ENCODE measurements at regions not wholly inside any gene's neighbourhood (a gene's known extent, or its start where the extent isn't known, plus 50 kb on each side); places are given as distances from the start of the nearest gene placed in this dataset.

- intact Hi-C loops (cut with micrococcal nuclease), result no loop called here
- no peaks in the 10 kb centered on the region for H3K36me3 ChIP-seq (ENCODE audit: control insufficient read depth, insufficient read depth, low read length)
- DNase-seq, result no peak
- no peaks in the 10 kb centered on the region for H3K9me3 ChIP-seq (ENCODE audit: control insufficient read depth, insufficient read depth, low read length)
- Mint-ChIP-seq H3K36me3 (no peaks in the 10 kb centered on the region), H3K9me3 (peaks cover 6 to 13% of the 10 kb centered on the region in 2 donors), H3K4me3 (no peak overlapping the region), H3K27me3 (ENCODE audit: low read depth in 2 of 2) (no peaks in the 10 kb centered on the region), H3K4me1 (no peaks in the 10 kb centered on the region), H3K27ac (no peak overlapping the region)
- H3K27ac ChIP-seq (ENCODE audit: low read length), result no peak overlapping the region
- WGBS (ENCODE audit: insufficient coverage), result 74% methylated on average over 5 of the region's 6 CpGs
- TF ChIP-seq CTCF (IDR thresholded peaks at IDR 0.05), result no peak
- no peaks in the 10 kb centered on the region for H3K4me1 ChIP-seq (ENCODE audit: control insufficient read depth, insufficient read depth, low read length)
- no peak overlapping the region for H3K4me3 ChIP-seq (ENCODE audit: low read length)
- no peaks in the 10 kb centered on the region for H3K27me3 ChIP-seq (ENCODE audit: control insufficient read depth, insufficient read depth, low read length)
- ATAC-seq, result no peak
Measured at GRCh38 chr13:107275945-107276614, 708.1 kb upstream of the ARGLU1 start.

GRCh38 chr13:107275312-107275711 is 707.4 kb upstream of the ARGLU1 start:
- Mint-ChIP-seq H3K4me1 (no peaks in the 10 kb centered on the region), H3K36me3 (no peaks in the 10 kb centered on the region), H3K9me3 (peaks cover 7 to 14% of the 10 kb centered on the region in 2 donors), H3K27me3 (ENCODE audit: low read depth in 2 of 2) (no peaks in the 10 kb centered on the region), H3K27ac (no peak overlapping the region), H3K4me3 (no peak overlapping the region)
- 90% methylated on average over 3 of the region's 4 CpGs for WGBS (ENCODE audit: insufficient coverage)
- no peaks in the 10 kb centered on the region for H3K4me1 ChIP-seq (ENCODE audit: control insufficient read depth, insufficient read depth, low read length)
- intact Hi-C loops (cut with micrococcal nuclease), result no loop called here
- H3K9me3 ChIP-seq (ENCODE audit: control insufficient read depth, insufficient read depth, low read length), result no peaks in the 10 kb centered on the region
- H3K4me3 ChIP-seq (ENCODE audit: low read length), result no peak overlapping the region
- DNase-seq, result no peak
- H3K27me3 ChIP-seq (ENCODE audit: control insufficient read depth, insufficient read depth, low read length), result no peaks in the 10 kb centered on the region
- no peak for ATAC-seq
- H3K27ac ChIP-seq (ENCODE audit: low read length), result no peak overlapping the region
- no peak for TF ChIP-seq CTCF (IDR thresholded peaks at IDR 0.05)
- H3K36me3 ChIP-seq (ENCODE audit: control insufficient read depth, insufficient read depth, low read length), result no peaks in the 10 kb centered on the region

GRCh38 chr13:107271227-107271626 is 703.3 kb upstream of the ARGLU1 start:
- Mint-ChIP-seq H3K27ac (no peak overlapping the region), H3K4me3 (no peak overlapping the region), H3K27me3 (ENCODE audit: low read depth in 2 of 2) (no peaks in the 10 kb centered on the region), H3K4me1 (no peaks in the 10 kb centered on the region), H3K36me3 (no peaks in the 10 kb centered on the region), H3K9me3 (peaks cover 7 to 17% of the 10 kb centered on the region in 2 donors)
- ATAC-seq (no peak), DNase-seq (no peak)
- no peaks in the 10 kb centered on the region for H3K4me1 ChIP-seq (ENCODE audit: control insufficient read depth, insufficient read depth, low read length)
- intact Hi-C loops (cut with micrococcal nuclease), result no loop called here
- no peak for TF ChIP-seq CTCF (IDR thresholded peaks at IDR 0.05)
- H3K36me3 ChIP-seq (ENCODE audit: control insufficient read depth, insufficient read depth, low read length), result no peaks in the 10 kb centered on the region
- no peaks in the 10 kb centered on the region for H3K9me3 ChIP-seq (ENCODE audit: control insufficient read depth, insufficient read depth, low read length)
- no peaks in the 10 kb centered on the region for H3K27me3 ChIP-seq (ENCODE audit: control insufficient read depth, insufficient read depth, low read length)
- WGBS (ENCODE audit: insufficient coverage), result 83% methylated on average over 2 of the region's 2 CpGs
- no peak overlapping the region for H3K4me3 ChIP-seq (ENCODE audit: low read length)
- no peak overlapping the region for H3K27ac ChIP-seq (ENCODE audit: low read length)

GRCh38 chr13:107266657-107267056 is 698.7 kb upstream of the ARGLU1 start:
- TF ChIP-seq CTCF (IDR thresholded peaks at IDR 0.05), result no peak
- no peaks in the 10 kb centered on the region for H3K36me3 ChIP-seq (ENCODE audit: control insufficient read depth, insufficient read depth, low read length)
- Mint-ChIP-seq H3K36me3 (no peaks in the 10 kb centered on the region), H3K9me3 (peaks cover 7 to 19% of the 10 kb centered on the region in 2 donors), H3K4me3 (no peak overlapping the region), H3K27ac (no peak overlapping the region), H3K4me1 (no peaks in the 10 kb centered on the region), H3K27me3 (ENCODE audit: low read depth in 2 of 2) (no peaks in the 10 kb centered on the region)
- H3K4me1 ChIP-seq (ENCODE audit: control insufficient read depth, insufficient read depth, low read length), result no peaks in the 10 kb centered on the region
- 82% methylated on average over 1 of the region's 1 CpG for WGBS (ENCODE audit: insufficient coverage)
- no peak overlapping the region for H3K4me3 ChIP-seq (ENCODE audit: low read length)
- intact Hi-C loops (cut with micrococcal nuclease), result no loop called here
- H3K27ac ChIP-seq (ENCODE audit: low read length), result no peak overlapping the region
- no peaks in the 10 kb centered on the region for H3K27me3 ChIP-seq (ENCODE audit: control insufficient read depth, insufficient read depth, low read length)
- ATAC-seq (no peak), DNase-seq (no peak)
- H3K9me3 ChIP-seq (ENCODE audit: control insufficient read depth, insufficient read depth, low read length), result no peaks in the 10 kb centered on the region

All from natural killer cell (primary cell).